Mononuclear cell (primary cell): ENCODE measurements at regions not wholly inside any gene's neighbourhood (a gene's known extent, or its start where the extent isn't known, plus 50 kb on each side); places are given as distances from the start of the nearest gene placed in this dataset.

Experiments
- H3K27me3 ChIP-seq: 2 replicates; pipeline ENCODE4 v1.6.0; 2011; ENCODE audit warnings: low read length, control low read depth; ENCODE audit not compliant: insufficient read depth
- H3K4me1 ChIP-seq: 2 replicates; pipeline ENCODE4 v1.5.1; 2011; ENCODE audit warnings: mild to moderate bottlenecking, low read length, control low read depth; ENCODE audit not compliant: insufficient read depth
- H3K4me3 ChIP-seq: 2 replicates; pipeline ENCODE4 v1.5.1; 2011; ENCODE audit warnings: mild to moderate bottlenecking, low read length, moderate library complexity
- H3K9me3 ChIP-seq: 2 replicates; pipeline ENCODE4 v1.5.1; 2011; ENCODE audit warnings: low read depth, mild to moderate bottlenecking, control low read depth, low read length

- no peak overlapping the region for H3K4me3 ChIP-seq
- H3K9me3 ChIP-seq, result no peaks in the 10 kb centered on the region
- H3K4me1 ChIP-seq, result peaks cover 6% of the 10 kb centered on the region
- H3K27me3 ChIP-seq, result no peaks in the 10 kb centered on the region
Measured at GRCh38 chr20:40925829-40926510, 102.7 kb upstream of the TOP1 start.

- Histone ChIP-seq H3K9me3 (no peaks in the 10 kb centered on the region), H3K4me3 (no peak overlapping the region), H3K4me1 (peaks cover 6% of the 10 kb centered on the region), H3K27me3 (no peaks in the 10 kb centered on the region)
Measured at GRCh38 chr20:40926928-40927327, 101.7 kb upstream of the TOP1 start.

GRCh38 chr20:40930561-40930960 is 98.1 kb upstream of the TOP1 start:
- Histone ChIP-seq H3K4me3 (no peak overlapping the region), H3K4me1 (peaks cover 6% of the 10 kb centered on the region), H3K27me3 (no peaks in the 10 kb centered on the region), H3K9me3 (no peaks in the 10 kb centered on the region)

GRCh38 chr20:40931410-40932044 is 97.1 kb upstream of the TOP1 start:
- Histone ChIP-seq H3K27me3 (no peaks in the 10 kb centered on the region), H3K4me3 (no peak overlapping the region), H3K9me3 (no peaks in the 10 kb centered on the region), H3K4me1 (no peaks in the 10 kb centered on the region)

- Histone ChIP-seq H3K4me3 (no peak overlapping the region), H3K4me1 (no peaks in the 10 kb centered on the region), H3K27me3 (no peaks in the 10 kb centered on the region), H3K9me3 (no peaks in the 10 kb centered on the region)
Measured at GRCh38 chr20:40932436-40932835, 96.2 kb upstream of the TOP1 start.

GRCh38 chr20:40933758-40934157 is 94.9 kb upstream of the TOP1 start:
- Histone ChIP-seq H3K4me1 (no peaks in the 10 kb centered on the region), H3K9me3 (no peaks in the 10 kb centered on the region), H3K4me3 (no peak overlapping the region), H3K27me3 (no peaks in the 10 kb centered on the region)

GRCh38 chr20:40938020-40938419 is 90.6 kb upstream of the TOP1 start:
- Histone ChIP-seq H3K4me3 (no peak overlapping the region), H3K4me1 (peaks cover 17% of the 10 kb centered on the region), H3K9me3 (no peaks in the 10 kb centered on the region), H3K27me3 (no peaks in the 10 kb centered on the region)

GRCh38 chr20:40939667-40940066 is 89.0 kb upstream of the TOP1 start:
- Histone ChIP-seq H3K9me3 (no peaks in the 10 kb centered on the region), H3K27me3 (no peaks in the 10 kb centered on the region), H3K4me3 (no peak overlapping the region), H3K4me1 (peaks cover 17% of the 10 kb centered on the region)

GRCh38 chr20:40941133-40941610 is 87.5 kb upstream of the TOP1 start:
- H3K4me1 ChIP-seq, result peaks cover 17% of the 10 kb centered on the region
- no peaks in the 10 kb centered on the region for H3K9me3 ChIP-seq
- no peaks in the 10 kb centered on the region for H3K27me3 ChIP-seq
- H3K4me3 ChIP-seq, result no peak overlapping the region

- no peak overlapping the region for H3K4me3 ChIP-seq
- H3K9me3 ChIP-seq, result no peaks in the 10 kb centered on the region
- peaks cover 17% of the 10 kb centered on the region for H3K4me1 ChIP-seq
- no peaks in the 10 kb centered on the region for H3K27me3 ChIP-seq
Measured at GRCh38 chr20:40942006-40942405, 86.6 kb upstream of the TOP1 start.

- Histone ChIP-seq H3K9me3 (no peaks in the 10 kb centered on the region), H3K4me1 (peaks cover 17% of the 10 kb centered on the region), H3K4me3 (no peak overlapping the region), H3K27me3 (no peaks in the 10 kb centered on the region)
Measured at GRCh38 chr20:40942775-40943174, 85.8 kb upstream of the TOP1 start.

GRCh38 chr20:40943591-40943990 is 85.0 kb upstream of the TOP1 start:
- H3K4me3 ChIP-seq, result no peak overlapping the region
- H3K4me1 ChIP-seq, result peaks cover 17% of the 10 kb centered on the region
- H3K9me3 ChIP-seq, result no peaks in the 10 kb centered on the region
- no peaks in the 10 kb centered on the region for H3K27me3 ChIP-seq

GRCh38 chr20:40945189-40945588 is 83.4 kb upstream of the TOP1 start:
- Histone ChIP-seq H3K27me3 (no peaks in the 10 kb centered on the region), H3K4me3 (no peak overlapping the region), H3K9me3 (no peaks in the 10 kb centered on the region), H3K4me1 (peaks cover 17% of the 10 kb centered on the region)

GRCh38 chr20:40945754-40946450 is 82.7 kb upstream of the TOP1 start:
- Histone ChIP-seq H3K9me3 (no peaks in the 10 kb centered on the region), H3K27me3 (no peaks in the 10 kb centered on the region), H3K4me3 (no peak overlapping the region), H3K4me1 (peaks cover 14% of the 10 kb centered on the region)

GRCh38 chr20:40946451-40946850 is 82.2 kb upstream of the TOP1 start:
- Histone ChIP-seq H3K4me1 (peaks cover 8% of the 10 kb centered on the region), H3K4me3 (no peak overlapping the region), H3K27me3 (no peaks in the 10 kb centered on the region), H3K9me3 (no peaks in the 10 kb centered on the region)
